GM21390 (cell line): ENCODE measurements at regions not wholly inside any gene's neighbourhood (a gene's known extent, or its start where the extent isn't known, plus 50 kb on each side); places are given as distances from the start of the nearest gene placed in this dataset.
"Not testable (repeated sequence)": the region's sequence is repeated elsewhere in the genome, so short reads cannot be mapped to it uniquely, and the experiment has no call there.

Source experiments
- ATAC-seq: cut with Tn5 transposase; IDR thresholded peaks from one replicate; pipeline ENCODE4 v1.9.1; 2021; ENCODE audit not compliant: unreplicated experiment

- no peak for ATAC-seq
Observed at GRCh38 chr6:146981981-146982380, 222.2 kb upstream of the STXBP5 start.

GRCh38 chr6:146984251-146984924, 219.8 kb upstream of the STXBP5 start:
- ATAC-seq, result no peak

GRCh38 chr6:146985111-146985510, 219.1 kb upstream of the STXBP5 start:
- no peak for ATAC-seq

GRCh38 chr6:146985966-146986365, 218.3 kb upstream of the STXBP5 start:
- no peak for ATAC-seq

- ATAC-seq, result not testable (repeated sequence)
Observed at GRCh38 chr6:146987938-146988337, 216.3 kb upstream of the STXBP5 start.

- ATAC-seq, result no peak
Observed at GRCh38 chr6:146989860-146990259, 214.4 kb upstream of the STXBP5 start.

GRCh38 chr6:146990284-146990683, 213.9 kb upstream of the STXBP5 start:
- ATAC-seq, result no peak

- no peak for ATAC-seq
Observed at GRCh38 chr6:146990821-146991798, 213.1 kb upstream of the STXBP5 start.

GRCh38 chr6:146997062-146997461, 207.2 kb upstream of the STXBP5 start:
- ATAC-seq, result no peak

- ATAC-seq, result no peak
Observed at GRCh38 chr6:146999766-147000165, 204.5 kb upstream of the STXBP5 start.

GRCh38 chr6:147000545-147001488, 203.4 kb upstream of the STXBP5 start:
- no peak for ATAC-seq

GRCh38 chr6:147001621-147002020, 202.6 kb upstream of the STXBP5 start:
- no peak for ATAC-seq

- no peak for ATAC-seq
Observed at GRCh38 chr6:147003186-147003585, 201.0 kb upstream of the STXBP5 start.

GRCh38 chr6:147005499-147005898, 198.7 kb upstream of the STXBP5 start:
- ATAC-seq, result no peak

- no peak for ATAC-seq
Observed at GRCh38 chr6:147007441-147007840, 196.8 kb upstream of the STXBP5 start.

GRCh38 chr6:147009358-147009757, 194.9 kb upstream of the STXBP5 start:
- no peak for ATAC-seq

GRCh38 chr6:147015674-147016073, 188.5 kb upstream of the STXBP5 start:
- ATAC-seq, result no peak

GRCh38 chr6:147016440-147016839, 187.8 kb upstream of the STXBP5 start:
- ATAC-seq, result no peak

- no peak for ATAC-seq
Observed at GRCh38 chr6:147017153-147017552, 187.1 kb upstream of the STXBP5 start.

- no peak for ATAC-seq
Observed at GRCh38 chr6:147019001-147019400, 185.2 kb upstream of the STXBP5 start.

- no peak for ATAC-seq
Observed at GRCh38 chr6:147022041-147022440, 182.2 kb upstream of the STXBP5 start.
